Testis (tissue), 2 donors: ENCODE measurements at regions not wholly inside any gene's neighbourhood (a gene's known extent, or its start where the extent isn't known, plus 50 kb on each side); places are given as distances from the start of the nearest gene placed in this dataset.
A peak's percentile ranks its signal among the peaks of the same experiment; 100 is the strongest.

ENCODE experiments used
- DNase-seq: peaks from one replicate; pipeline ENCODE4 v3.0.0-alpha.2; 2019
- H3K27ac ChIP-seq, 2 donors: fragments of 200-600 bp; sonication (generic); one replicate each; pipeline ENCODE4 v1.5.1; 2019
- H3K27me3 ChIP-seq: fragments of 200-600 bp; sonication (generic); one replicate; pipeline ENCODE4 v1.5.1; 2019
- H3K36me3 ChIP-seq: fragments of 200-600 bp; sonication (generic); one replicate; pipeline ENCODE4 v1.5.1; 2017; ENCODE audit warnings: low read depth; ENCODE audit errors: missing control alignments
- H3K4me1 ChIP-seq: fragments of 200-600 bp; sonication (generic); one replicate; pipeline ENCODE4 v1.5.1; 2019
- H3K4me3 ChIP-seq, 2 donors: fragments of 200-600 bp; sonication (generic); one replicate each; pipeline ENCODE4 v1.5.1; 2017 to 2019
- H3K9me3 ChIP-seq: fragments of 200-600 bp; sonication (generic); one replicate; pipeline ENCODE4 v1.5.1; 2017
- CTCF ChIP-seq, 3 experiments: fragments of 450-650 bp in 2 of 3; fragments of 200-600 bp in 1 of 3; sonication (generic) in 1 of 3; IDR thresholded peaks; one replicate each; pipeline ENCODE4 v1.5.1; 2016 to 2019; ENCODE audit warnings: antibody characterized with exemption in 3 of 3, mild to moderate bottlenecking in 2 of 3, moderate library complexity in 1 of 3
- POLR2A ChIP-seq: fragments of 450-650 bp; IDR thresholded peaks from one replicate; pipeline ENCODE4 v1.6.1; 2017; ENCODE audit warnings: antibody characterized with exemption, mild to moderate bottlenecking, moderate library complexity
- WGBS, 2 donors: methylation state at CpG; one replicate each; pipeline ENCODE4 v1.1.5; 2018; 5-methylcytosine and 5-hydroxymethylcytosine counted together
- intact Hi-C: fragments of 100-400 bp; cut with DNase I; formaldehyde crosslinking; loops from one replicate; pipeline ENCODE4 v1.15.1; 2023; ENCODE audit warnings: low total_unique reads

GRCh38 chr7:118467381-118467780 lies 242.9 kb downstream of the ANKRD7 start:
- Histone ChIP-seq H3K4me3 (no peak overlapping the region), H3K9me3 (no peaks in the 10 kb centered on the region), H3K4me1 (no peaks in the 10 kb centered on the region), H3K27me3 (no peaks in the 10 kb centered on the region), H3K27ac (no peak overlapping the region), H3K36me3 (no peaks in the 10 kb centered on the region)
- intact Hi-C loops = no loop called here
- DNase-seq = no peak
- TF ChIP-seq POLR2A (no peak), CTCF (IDR thresholded peaks at IDR 0.05) (no peak)
- 55 to 57% methylated on average over 2 of the region's 2 CpGs for WGBS, 2 donors

GRCh38 chr7:118472581-118472980 lies 248.1 kb downstream of the ANKRD7 start:
- no peaks in the 10 kb centered on the region for H3K4me1 ChIP-seq
- H3K36me3 ChIP-seq = no peaks in the 10 kb centered on the region
- no peak for DNase-seq
- TF ChIP-seq POLR2A (no peak), CTCF (IDR thresholded peaks at IDR 0.05) (no peak)
- no peaks in the 10 kb centered on the region for H3K9me3 ChIP-seq
- no peak overlapping the region for H3K27ac ChIP-seq
- intact Hi-C loops = no loop called here
- WGBS, 2 donors = 83% methylated on average over 3 of the region's 3 CpGs
- H3K4me3 ChIP-seq = no peak overlapping the region
- H3K27me3 ChIP-seq = no peaks in the 10 kb centered on the region

- Histone ChIP-seq H3K27me3 (no peaks in the 10 kb centered on the region), H3K9me3 (no peaks in the 10 kb centered on the region), H3K4me3 (no peak overlapping the region), H3K36me3 (no peaks in the 10 kb centered on the region), H3K27ac (no peak overlapping the region), H3K4me1 (no peaks in the 10 kb centered on the region)
- 38 to 47% methylated on average over 5 of the region's 5 CpGs for WGBS, 2 donors
- peak; percentile 17 for DNase-seq
- TF ChIP-seq CTCF (IDR thresholded peaks at IDR 0.05) (no peak), POLR2A (no peak)
- intact Hi-C loops = no loop called here
Measured at GRCh38 chr7:118473271-118473670, 248.8 kb downstream of the ANKRD7 start.

GRCh38 chr7:118476036-118476435 lies 251.5 kb downstream of the ANKRD7 start:
- intact Hi-C loops = no loop called here
- WGBS, 2 donors = 69 to 70% methylated on average over 2 of the region's 2 CpGs
- H3K4me3 ChIP-seq = no peak overlapping the region
- TF ChIP-seq POLR2A = no peak
- TF ChIP-seq CTCF (IDR thresholded peaks at IDR 0.05) = no peak
- no peaks in the 10 kb centered on the region for H3K27me3 ChIP-seq
- H3K4me1 ChIP-seq = no peaks in the 10 kb centered on the region
- H3K36me3 ChIP-seq = no peaks in the 10 kb centered on the region
- no peaks in the 10 kb centered on the region for H3K9me3 ChIP-seq
- H3K27ac ChIP-seq = no peak overlapping the region
- no peak for DNase-seq

- Histone ChIP-seq H3K36me3 (no peaks in the 10 kb centered on the region), H3K4me3 (no peak overlapping the region), H3K4me1 (no peaks in the 10 kb centered on the region), H3K27ac (no peak overlapping the region), H3K27me3 (no peaks in the 10 kb centered on the region), H3K9me3 (no peaks in the 10 kb centered on the region)
- TF ChIP-seq CTCF (IDR thresholded peaks at IDR 0.05) = no peak
- no peak for TF ChIP-seq POLR2A
- 84 to 87% methylated on average over 3 of the region's 3 CpGs for WGBS, 2 donors
- DNase-seq = no peak
- intact Hi-C loops = no loop called here
Measured at GRCh38 chr7:118477036-118477435, 252.5 kb downstream of the ANKRD7 start.
